Esophagus mucosa (tissue), 1 donor: ENCODE measurements at regions not wholly inside any gene's neighbourhood (a gene's known extent, or its start where the extent isn't known, plus 50 kb on each side); places are given as distances from the start of the nearest gene placed in this dataset.

Source experiments
- ATAC-seq: fragments of 200-7000 bp; cut with Tn5 transposase; one replicate; pipeline ENCODE4 v1.9.1; 2020
- donor health status: DM: yes; HTN: yes; CAD: no.

DNA sequence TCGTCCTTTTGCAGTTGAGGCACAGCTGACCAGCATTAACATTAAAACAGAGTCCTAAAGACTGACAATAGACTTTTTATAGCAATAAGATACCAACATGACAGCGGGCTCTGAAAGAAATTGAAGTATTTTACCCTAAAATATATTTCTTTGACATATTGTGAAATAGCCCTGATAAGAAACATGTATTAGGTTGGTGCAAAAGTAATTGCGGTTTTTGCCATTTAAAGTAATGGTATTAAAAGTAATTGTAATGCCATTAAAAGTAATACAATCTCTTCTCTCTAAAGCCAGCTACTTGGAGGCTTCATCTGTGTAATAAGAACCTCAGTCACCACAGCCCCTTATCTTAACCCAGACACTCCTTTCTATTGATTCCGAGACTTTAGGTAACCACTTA is 394.6 kb downstream of the PREX1 start:
- ATAC-seq = no peak

DNA sequence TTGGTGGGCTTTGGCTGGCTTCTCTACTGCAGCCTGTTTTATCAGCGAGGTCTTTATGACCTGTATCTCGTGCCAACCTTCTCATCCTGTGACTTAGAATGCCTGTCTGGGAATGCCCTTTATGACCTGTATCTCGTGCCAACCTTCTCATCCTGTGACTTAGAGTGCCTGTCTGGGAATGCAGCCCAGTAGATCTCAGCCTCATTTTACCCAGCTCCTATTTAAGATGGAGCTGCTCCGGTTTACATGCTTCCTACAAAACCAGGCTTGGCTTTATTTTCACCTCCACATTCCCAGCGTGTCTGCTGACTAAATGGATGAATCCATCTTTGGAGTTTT is 395.3 kb downstream of the PREX1 start:
- ATAC-seq = no peak

DNA sequence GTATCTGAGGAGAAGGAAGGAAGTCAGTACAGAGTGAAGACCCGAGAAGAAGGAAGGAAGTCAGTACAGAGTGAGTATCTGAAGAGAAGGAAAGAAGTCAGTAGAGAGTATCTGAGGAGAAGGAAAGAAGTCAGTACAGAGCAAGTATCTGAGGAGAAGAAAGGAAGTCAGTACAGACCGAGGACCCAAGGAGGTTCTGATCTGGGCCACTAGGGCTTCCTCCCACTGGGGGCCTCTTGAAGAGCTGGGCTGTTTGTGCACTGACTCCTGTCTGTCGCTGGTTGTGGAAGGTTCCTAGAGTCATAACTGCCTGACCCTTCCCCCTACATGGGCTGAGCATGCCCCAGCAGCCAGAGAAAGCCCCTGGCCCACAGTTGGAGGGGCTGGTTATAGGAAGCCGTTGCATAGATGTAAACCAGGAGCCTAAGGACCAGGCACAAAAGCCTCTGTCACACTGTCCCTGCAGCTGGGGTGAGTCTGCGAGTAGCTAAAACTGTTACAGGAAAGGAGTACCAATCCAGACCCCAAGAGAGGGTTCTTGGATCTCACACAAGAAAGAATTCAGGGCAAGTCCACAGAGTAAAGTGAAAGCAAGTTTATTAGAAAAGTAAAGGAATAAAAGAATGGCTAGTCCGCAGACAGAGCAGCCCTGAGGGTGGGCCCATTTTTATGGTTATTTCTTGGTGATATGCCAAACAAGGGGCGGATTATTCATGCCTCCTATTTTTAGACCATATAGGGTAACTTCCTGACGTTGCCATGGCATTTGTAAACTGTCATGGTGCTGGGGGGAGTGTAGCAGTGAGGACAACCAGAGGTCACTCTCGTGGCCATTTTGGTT is 395.9 kb downstream of the PREX1 start:
- ATAC-seq = no peak

DNA sequence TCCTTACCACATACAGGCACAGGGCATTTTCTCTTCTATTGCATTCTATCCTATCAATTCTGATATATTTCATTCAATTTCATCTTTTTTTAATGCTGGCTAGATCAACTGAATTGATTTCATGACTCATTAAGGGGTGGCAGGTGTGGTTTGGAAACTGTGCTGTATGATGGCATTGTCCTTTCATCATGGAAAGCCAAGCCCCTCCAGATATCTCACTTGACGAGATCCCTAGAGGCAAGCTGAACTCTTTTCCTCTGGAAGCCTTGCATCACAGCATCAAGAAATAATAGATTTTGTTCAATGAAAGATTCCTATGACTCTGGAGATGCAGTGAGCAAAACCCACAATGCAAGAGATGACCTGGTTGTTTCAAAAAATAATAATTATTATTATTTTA is 401.2 kb downstream of the PREX1 start:
- ATAC-seq = no peak

DNA sequence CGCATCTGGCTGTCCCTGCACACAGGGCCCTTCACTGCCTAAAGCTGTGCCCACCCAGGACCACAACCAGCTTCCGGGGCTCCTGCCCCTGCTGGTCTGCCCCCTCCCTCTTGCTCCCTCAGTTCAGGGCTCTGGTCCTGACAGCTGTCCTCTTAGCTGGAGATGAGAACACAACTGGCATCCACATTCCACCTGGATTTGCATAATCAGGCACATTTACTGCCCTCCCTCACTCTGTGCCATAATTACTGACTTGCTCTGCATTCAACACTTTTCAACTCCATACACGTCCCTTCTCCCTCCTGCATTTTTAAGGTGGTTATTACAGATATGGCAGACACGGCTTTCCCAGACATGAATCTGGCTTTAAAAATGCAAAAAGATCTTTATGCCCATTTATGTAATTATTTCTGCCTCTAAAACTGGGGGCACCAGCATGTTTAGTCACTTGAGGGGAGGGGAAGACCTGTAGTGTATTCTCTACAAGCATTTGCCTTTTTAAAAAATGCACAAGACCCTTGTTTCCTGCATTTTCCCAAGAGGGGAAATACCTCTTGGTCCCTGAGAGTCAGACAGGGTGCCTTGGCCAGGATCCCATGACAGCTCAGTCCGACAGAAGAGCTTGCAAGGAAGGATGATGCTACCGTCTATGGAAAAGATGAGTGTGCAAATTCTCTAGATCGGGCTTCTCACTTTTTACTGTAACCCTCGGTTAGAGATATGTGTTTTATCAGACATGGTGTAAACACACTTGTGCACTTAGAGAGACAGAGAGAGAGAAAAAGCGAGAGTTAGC is 401.8 kb downstream of the PREX1 start:
- no peak for ATAC-seq

DNA sequence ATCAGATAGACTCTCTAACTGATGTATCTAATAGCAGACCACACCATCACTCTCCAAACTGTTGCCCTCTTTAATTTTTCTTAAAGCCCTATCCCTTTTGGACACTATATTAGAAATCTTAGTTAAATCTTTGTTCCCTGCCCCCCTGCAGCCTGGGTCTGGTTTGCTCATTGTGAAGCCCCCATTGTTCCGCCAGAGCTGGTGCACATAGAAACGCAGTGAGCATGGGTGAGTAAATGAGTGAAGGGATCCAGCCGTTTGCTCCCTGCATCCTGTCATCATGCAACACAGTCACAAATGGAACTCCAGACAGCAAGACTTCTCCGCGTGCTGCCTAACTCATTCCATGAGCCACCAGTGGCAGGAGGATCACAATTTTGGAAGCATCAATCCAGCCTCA is 402.5 kb downstream of the PREX1 start:
- no peak for ATAC-seq

DNA sequence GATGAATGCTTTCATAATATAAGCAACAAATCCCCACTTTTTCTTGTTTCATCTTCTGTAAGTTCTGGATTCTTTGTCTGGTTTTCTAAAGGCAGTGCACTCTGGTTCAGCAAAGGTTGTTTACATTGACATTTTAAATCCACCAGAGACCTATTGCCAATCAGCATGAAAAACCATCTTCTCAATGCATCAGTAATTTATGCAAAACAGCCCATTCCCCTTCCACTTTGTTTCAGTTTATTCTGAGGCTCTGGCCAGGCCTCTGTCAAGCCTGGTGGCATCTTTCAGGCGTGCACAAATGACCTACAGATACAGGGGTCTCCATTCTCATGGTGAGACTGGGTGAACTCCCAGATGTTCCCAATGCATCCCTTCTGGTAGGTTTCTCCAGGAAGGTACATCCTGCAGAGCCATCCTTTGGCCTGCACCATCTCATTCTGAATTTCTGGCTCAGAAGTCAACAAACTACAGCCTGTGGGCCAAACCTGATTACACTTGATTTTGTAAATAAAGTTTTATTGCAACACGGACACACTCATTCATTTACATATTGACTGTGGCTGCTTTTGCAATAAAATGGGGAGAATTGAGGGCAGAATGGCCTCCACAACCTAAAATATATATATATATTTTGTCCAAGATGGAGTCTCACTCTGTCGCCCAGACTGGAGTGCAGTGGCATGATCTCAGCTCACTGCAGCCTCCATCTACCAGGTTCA is 405.4 kb downstream of the PREX1 start:
- ATAC-seq = no peak

DNA sequence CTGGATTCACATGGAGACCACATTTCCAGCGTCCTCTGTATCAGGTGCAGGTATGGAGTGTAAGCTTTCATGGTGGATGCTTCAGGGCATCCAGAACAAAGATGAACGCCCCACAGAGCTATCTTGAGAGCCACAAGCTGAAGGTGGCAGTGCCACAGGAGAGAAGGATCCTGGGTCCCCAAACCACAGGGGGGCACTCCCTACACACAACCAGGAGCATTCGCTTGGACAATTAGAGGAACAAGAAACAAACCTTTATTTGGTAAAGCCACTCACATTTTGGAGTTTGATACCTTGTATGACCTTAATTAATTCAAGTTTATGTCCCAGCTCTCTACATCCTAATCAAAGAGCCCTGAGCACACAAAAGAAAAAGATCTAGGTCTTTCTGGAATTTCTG is 406.3 kb downstream of the PREX1 start:
- ATAC-seq = no peak

DNA sequence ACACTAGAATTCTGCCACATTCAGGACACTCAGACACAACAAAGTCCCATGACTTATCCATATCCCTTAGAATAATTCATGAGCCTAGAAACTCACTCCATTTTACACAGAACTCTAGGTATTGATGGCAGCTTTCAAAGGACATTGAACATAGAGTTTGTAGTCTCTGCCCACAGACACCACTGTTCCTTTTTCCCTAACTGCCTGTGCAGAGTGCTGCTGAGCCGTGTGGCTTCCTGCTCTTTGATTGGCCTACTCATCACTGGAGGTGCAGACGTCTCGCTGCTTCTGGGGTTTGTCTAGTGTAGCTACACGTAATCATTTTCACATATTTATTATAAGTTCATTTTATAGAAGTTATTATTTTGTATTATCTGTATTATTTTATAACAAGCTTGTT is 407.6 kb downstream of the PREX1 start:
- ATAC-seq = no peak

DNA sequence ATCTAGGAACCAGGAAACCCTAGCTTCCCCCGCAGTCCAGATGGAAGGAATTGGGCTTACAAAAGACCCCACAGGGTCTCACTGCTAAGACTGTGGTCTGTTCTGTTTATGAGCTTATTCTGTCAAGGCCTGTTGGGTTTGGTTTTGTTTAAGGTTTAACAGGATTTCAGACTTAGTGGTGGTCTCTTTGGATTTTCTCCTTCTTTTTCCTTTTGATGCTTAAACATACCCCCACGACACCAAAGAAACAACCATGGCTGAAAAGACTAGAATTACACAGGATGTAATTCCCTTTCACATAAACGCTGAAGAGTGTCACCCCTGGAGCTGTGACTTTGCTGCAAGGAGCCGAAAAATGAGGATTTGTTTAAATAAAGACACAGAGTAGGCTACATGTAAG is 408.6 kb downstream of the PREX1 start:
- no peak for ATAC-seq

DNA sequence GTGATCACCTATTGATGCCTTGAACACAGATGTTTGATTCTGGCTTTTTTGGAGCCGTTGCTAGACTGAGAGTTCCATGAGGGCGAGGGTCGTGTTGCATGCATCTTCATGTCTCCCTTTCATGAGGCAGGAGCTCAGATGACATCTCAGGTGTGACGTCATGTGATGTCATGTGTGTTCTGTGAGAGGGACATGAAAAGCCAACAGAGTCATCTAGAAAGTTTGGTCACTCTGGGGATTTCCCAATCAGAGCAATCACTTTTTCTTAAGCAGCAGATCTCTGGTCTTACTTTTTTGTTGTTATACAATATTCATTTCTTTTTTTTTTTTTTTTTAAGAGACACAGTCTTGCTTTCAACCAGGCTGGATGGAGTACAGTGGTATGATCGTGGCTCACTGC is 411.8 kb downstream of the PREX1 start:
- ATAC-seq = no peak

DNA sequence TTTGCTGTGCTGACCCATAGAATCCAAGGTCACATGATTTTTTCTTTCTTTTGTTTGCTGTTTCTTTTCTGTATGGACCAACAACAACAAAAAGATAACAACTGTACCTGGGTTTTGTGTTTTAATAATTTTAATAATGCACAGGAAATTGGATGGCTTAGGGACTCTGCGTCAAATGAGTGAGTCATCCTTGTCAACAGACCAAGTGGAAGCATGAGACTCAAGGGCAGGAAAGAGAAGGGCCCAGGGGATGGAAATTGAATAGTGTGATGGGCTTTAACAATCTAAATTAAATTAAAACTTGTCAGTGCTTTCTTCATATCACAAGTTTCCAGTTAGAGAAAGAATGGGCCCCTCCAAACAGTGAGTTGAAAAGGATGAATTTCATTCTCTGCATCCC is 413.0 kb downstream of the PREX1 start:
- no peak for ATAC-seq

DNA sequence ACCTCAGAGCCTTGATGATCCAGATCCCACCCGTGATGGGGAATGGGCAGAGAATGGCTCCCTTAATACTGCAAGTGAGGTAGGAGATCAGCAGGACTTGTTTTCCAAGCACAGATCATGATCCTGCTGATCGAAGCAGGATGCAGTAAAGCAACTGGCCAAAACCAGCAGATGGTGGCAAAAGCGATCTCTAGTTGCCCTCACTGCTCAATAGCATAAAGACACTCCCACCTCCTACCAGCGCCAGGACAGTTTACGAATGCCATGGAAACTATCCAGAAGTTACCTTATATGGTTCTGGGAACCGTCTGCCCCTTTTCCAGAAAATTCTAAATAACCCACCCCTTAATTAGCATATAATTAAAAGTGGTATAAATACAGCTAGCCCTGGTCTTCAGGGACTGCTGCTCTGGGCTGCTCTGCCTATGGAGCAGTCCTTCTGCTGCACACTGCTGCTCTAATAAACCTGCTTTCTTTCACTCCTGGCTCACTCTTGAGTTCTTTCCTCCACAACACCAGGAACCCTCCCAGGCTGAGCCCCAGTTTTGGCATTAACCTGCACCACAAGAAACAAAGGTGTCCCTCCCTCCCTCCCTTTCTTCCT is 415.8 kb downstream of the PREX1 start:
- no peak for ATAC-seq

DNA sequence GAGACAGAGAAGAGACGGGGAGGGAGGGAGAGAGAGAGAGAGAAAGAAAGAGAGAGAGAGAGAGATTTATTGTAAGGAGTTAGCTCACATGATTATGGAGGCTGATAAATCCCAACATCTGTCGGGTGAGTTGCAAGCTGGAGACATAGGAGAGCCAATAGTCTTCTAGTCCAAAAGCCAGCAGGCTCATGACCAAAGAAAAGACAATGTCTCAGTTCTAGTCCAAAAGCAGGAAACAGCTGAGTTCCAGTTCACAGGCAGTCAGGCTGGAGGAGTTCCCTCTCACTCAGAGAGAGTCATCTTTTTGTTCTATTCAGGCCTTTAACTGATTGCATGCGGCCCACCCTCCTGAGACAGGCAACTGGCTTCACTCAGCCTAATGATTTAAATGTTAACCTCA is 416.6 kb downstream of the PREX1 start:
- ATAC-seq = no peak

DNA sequence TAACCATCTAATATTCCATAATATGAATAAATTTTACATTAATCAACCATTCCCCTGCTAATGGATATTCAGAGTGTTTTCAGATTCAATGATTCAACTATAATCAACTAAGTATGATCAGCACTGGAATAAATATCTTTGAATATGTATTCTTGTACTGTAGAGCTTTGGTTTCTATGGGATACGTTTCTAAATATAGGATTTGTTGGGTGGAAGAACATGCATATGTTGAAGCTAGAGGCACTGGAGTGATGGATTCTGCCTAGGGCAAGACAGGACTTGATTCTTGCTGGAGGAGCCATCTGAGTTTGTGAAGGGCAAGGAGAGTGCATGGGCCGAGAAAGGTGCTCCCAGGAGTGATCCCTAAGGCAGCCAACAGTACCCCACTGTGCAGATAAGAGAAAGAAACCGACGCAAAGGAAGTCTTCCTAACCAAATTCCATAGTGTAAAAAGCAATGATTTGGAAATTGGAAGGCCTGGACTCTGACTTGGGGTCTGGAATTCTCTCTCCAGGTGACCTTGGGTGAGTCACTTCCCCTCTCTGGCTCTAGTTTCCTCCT is 418.7 kb downstream of the PREX1 start:
- no peak for ATAC-seq

DNA sequence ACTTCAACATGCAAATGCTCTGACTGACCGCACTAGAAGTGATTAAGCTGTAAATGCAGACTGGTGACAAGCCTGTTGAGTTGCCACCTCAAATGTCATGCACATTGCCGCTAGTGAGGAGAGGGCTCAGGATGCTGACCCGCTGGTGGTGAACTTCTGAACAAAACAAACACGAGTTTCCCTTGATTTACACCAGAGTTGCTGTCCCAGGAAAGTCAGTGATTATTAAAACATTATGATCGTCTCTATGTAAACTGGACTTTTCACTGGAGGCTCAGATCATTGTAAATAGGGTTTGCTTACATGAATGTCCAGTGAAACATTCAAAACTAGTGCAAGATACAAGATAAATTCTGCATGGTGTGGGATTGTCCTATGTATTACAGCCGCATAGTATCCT is 420.1 kb downstream of the PREX1 start:
- ATAC-seq = no peak

DNA sequence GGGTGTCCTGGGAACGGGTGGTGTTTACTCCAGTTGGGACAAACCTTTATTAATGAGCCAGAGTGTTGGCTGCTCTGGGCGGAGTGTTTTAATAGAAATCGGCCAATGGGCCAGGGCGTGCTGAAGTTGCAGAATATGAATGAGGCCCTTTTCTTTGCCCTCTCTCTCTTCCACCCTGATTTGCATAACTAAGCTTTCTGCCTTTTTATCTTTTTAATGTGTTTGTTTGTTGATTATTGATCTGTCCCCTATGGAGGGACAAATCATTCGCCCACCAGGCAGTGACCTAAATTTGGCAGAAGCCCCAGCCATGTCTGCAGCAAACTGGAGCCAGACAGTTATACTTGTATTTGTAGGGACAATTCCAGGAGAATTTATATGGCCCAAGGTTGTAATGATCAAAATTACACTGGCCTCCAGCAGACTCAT is 420.9 kb downstream of the PREX1 start:
- ATAC-seq = no peak

DNA sequence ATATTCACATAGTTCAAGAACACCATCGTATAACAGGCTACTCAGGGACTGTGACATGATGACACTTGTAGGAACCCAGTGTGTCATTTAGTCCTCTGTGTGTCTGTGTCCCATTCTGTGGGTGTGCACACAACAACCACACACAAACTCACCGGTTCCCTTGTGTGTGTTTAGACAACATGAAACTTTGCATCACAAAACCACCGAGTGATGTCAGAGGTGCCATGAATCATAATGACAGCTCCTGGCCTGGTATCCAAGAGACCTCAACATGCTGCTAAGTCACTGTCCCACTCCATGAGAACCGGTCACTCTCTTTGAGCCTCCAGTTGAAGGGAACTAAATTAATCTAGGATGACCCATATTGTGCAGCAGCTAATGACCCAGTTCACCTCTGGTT is 421.3 kb downstream of the PREX1 start:
- ATAC-seq = no peak

DNA sequence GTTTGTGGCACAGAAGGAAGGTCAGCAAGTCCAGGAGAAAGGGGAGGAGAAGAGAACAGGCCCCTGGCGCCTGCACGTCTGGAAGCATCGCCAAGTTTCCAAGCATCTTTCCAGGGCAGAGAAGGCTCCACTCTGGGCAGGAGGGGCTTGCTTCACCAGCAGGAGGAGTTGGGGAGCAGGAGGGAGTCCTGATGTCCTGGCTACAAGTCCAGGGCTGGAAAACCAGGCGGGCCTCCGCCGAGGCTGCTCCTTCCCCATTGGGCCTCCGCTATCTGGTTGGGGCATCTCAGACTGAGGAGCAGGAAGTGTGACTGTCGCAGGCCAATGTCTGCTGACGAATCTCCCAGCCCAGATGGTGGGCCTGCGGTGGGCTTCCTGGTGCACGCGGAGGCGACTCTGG is 421.9 kb downstream of the PREX1 start:
- no peak for ATAC-seq

DNA sequence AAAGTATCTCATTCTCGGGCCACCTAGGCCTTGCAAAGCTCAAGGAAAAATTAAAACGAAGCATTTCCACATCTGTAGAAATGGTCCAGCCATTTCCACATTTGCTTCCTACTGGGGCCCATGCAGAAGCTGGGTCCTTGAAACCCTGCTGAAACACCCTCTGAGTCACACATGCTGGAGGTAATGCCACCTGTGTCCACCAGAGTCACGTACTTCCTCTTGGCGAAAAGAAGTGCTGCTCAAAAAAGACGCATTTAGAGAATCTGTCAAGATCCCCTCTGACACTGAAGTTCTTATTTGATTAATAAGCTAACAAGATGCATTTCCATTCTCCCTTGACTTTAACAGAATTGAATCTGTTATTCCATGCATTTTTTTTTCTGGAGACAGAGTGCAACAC is 423.2 kb downstream of the PREX1 start:
- no peak for ATAC-seq

DNA sequence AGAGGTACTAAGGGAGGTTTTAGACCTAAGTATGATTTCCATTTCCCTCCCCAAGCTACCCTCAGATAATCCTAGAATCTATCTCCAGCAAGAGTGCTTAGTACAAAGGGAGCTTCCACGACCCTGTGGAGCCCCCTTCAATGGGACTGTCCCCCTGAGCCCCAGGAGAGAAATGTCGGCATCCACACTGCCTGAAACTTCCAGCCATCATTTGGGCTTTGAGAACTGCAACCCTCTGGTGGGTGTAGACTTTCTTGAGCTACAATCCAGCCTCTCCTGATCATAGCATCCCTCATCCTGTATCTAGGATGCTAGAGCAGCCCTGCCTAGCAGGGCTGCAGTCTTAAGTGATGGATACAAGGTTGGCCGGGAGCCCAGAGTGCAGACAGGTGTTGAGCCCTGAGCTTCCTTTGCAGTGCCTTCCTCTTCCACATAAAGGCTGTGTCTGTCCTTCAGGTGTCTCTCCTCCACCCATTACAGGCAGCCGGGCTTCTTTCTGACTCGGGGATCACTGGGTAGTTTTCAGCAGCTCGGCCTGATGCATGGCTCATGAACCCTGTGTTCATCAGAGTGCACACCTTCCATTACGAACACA is 424.5 kb downstream of the PREX1 start:
- ATAC-seq = no peak

DNA sequence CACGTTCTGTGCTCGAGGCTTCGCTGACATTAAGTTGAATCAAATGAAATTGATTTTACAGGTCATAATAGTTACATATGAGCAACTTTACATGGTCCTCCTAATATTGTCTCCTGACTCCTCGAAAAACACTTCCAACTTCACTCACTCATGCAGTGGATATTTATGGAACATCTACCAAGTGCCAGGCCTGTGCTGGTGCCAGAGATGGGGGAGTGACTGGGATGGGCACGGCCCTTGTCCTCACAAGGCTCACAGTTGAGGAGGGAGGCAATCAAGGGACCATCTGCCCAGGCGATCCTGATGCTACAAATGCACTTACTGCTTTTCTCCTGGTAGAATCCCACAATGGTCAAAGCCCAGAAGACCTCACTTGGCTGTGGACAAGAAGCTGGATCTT is 426.4 kb downstream of the PREX1 start:
- ATAC-seq = no peak

DNA sequence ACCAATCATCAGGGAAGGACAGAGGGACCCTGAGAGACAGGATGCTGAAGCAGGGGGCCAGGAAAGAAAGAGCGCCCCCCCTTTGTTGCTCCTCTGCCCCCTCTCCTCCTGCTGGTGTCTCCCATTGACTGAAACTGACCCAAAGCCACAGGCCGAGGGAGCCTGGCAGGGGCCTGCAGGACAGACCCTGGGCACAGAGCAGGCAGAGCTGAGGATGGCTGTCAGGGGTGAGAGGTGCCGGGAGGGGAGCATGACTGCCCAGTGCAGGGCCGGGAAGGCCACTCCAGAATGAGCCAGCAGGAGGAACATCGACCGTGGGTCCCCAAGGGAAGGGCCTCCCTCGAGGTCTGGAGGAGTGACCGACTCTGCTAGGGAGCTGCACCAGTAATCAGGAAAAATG is 427.8 kb downstream of the PREX1 start:
- no peak for ATAC-seq
